Central memory CD8-positive, alpha-beta T cell (primary cell): ENCODE measurements at regions not wholly inside any gene's neighbourhood (a gene's known extent, or its start where the extent isn't known, plus 50 kb on each side); places are given as distances from the start of the nearest gene placed in this dataset.

ENCODE experiments used
- ATAC-seq: fragments of 150-1000 bp; cut with Tn5 transposase; replicated peaks from 2 replicates; pipeline ENCODE4 v1.10.0; 2022; ENCODE audit warnings: mild to moderate bottlenecking, moderate FRiP score, moderate number of reproducible peaks; ENCODE audit not compliant: poor library complexity, severe bottlenecking; ENCODE audit errors: extremely low read depth
- DNase-seq, 2 donors: peaks; one replicate each; pipeline ENCODE4 v3.0.0; 2021; ENCODE audit warnings: low spot score in 2 of 2
- H3K27ac Mint-ChIP-seq: one replicate; pipeline ENCODE4 v1.8.0; 2022; ENCODE audit warnings: low read depth, mild to moderate bottlenecking, moderate library complexity, mixed read lengths
- H3K27me3 Mint-ChIP-seq: one replicate; pipeline ENCODE4 v1.8.0; 2022; ENCODE audit warnings: mixed read lengths
- H3K36me3 Mint-ChIP-seq: one replicate; pipeline ENCODE4 v1.8.0; 2022; ENCODE audit warnings: mild to moderate bottlenecking, moderate library complexity, mixed read lengths; ENCODE audit not compliant: insufficient read depth
- H3K4me1 Mint-ChIP-seq: one replicate; pipeline ENCODE4 v1.8.0; 2022; ENCODE audit warnings: mixed read lengths
- H3K4me3 Mint-ChIP-seq: one replicate; pipeline ENCODE4 v1.8.0; 2022; ENCODE audit warnings: mild to moderate bottlenecking, moderate library complexity, mixed read lengths
- H3K9me3 Mint-ChIP-seq: one replicate; pipeline ENCODE4 v1.8.0; 2022; ENCODE audit warnings: mixed read lengths

GRCh38 chr19:32257326-32258073, 87.9 kb upstream of the ZNF507 start:
- no peaks in the 10 kb centered on the region for H3K4me1 Mint-ChIP-seq
- H3K27ac Mint-ChIP-seq: no peak overlapping the region
- H3K4me3 Mint-ChIP-seq: no peak overlapping the region
- no peaks in the 10 kb centered on the region for H3K36me3 Mint-ChIP-seq
- DNase-seq: no peak
- no peak for ATAC-seq
- no peaks in the 10 kb centered on the region for H3K9me3 Mint-ChIP-seq
- H3K27me3 Mint-ChIP-seq: peaks cover 71% of the 10 kb centered on the region

- Mint-ChIP-seq H3K27ac (no peak overlapping the region), H3K4me1 (no peaks in the 10 kb centered on the region), H3K4me3 (no peak overlapping the region), H3K36me3 (no peaks in the 10 kb centered on the region), H3K9me3 (no peaks in the 10 kb centered on the region), H3K27me3 (peaks cover 64% of the 10 kb centered on the region)
- DNase-seq (no peak), ATAC-seq (no peak)
Observed at GRCh38 chr19:32258167-32258566, 87.2 kb upstream of the ZNF507 start.

DNA sequence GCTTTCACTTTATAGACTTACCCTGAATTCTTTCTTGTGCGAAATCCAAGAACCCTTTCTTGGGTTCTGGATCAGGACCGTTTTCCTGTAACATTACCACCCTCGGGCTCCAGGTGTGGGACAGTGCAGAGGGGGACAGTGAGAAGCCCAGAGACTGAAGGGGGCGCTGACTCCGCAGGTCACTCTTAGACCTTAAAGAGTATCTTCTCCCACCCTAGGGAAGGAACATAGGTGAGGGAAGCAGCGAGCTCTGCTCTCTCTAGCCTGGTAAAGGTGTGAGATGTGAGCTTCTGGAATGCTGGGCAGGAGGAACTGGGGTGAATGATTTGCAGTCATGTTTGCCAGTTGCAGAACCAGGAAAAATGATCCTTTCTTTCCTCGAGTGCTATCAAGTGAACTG, 80.8 kb upstream of the ZNF507 start:
- no peaks in the 10 kb centered on the region for H3K36me3 Mint-ChIP-seq
- DNase-seq: no peak
- ATAC-seq: no peak
- H3K27me3 Mint-ChIP-seq: peaks cover 39% of the 10 kb centered on the region
- no peak overlapping the region for H3K27ac Mint-ChIP-seq
- no peaks in the 10 kb centered on the region for H3K9me3 Mint-ChIP-seq
- no peaks in the 10 kb centered on the region for H3K4me1 Mint-ChIP-seq
- H3K4me3 Mint-ChIP-seq: no peak overlapping the region

GRCh38 chr19:32265995-32266394, 79.4 kb upstream of the ZNF507 start:
- DNase-seq: no peak
- no peaks in the 10 kb centered on the region for H3K9me3 Mint-ChIP-seq
- H3K4me1 Mint-ChIP-seq: no peaks in the 10 kb centered on the region
- H3K36me3 Mint-ChIP-seq: no peaks in the 10 kb centered on the region
- no peak overlapping the region for H3K4me3 Mint-ChIP-seq
- no peak overlapping the region for H3K27ac Mint-ChIP-seq
- no peak for ATAC-seq
- H3K27me3 Mint-ChIP-seq: peaks cover 43% of the 10 kb centered on the region

DNA sequence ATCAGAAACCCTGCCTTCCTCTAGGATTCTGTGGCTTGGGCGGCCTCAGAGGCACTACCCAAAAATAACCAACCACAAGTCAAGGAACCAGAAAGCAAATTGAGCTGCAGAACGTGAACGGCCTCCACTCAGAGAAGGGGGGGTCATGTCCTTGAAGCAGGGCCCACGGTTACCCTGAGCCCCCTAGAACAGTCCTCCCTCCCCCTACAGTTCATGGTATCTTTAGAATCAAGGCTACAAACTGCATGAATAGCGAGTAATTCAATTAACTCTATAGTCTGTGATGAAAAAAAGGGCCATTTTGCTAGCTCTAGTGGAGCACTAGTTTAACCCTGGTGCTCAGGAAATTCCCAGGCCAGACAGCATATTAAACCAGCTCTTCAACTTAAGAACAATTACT, 79.0 kb upstream of the ZNF507 start:
- Mint-ChIP-seq H3K4me3 (no peak overlapping the region), H3K27ac (no peak overlapping the region), H3K9me3 (no peaks in the 10 kb centered on the region), H3K36me3 (no peaks in the 10 kb centered on the region), H3K4me1 (no peaks in the 10 kb centered on the region), H3K27me3 (peaks cover 47% of the 10 kb centered on the region)
- DNase-seq (no peak), ATAC-seq (no peak)

GRCh38 chr19:32268381-32268780, 77.0 kb upstream of the ZNF507 start:
- H3K9me3 Mint-ChIP-seq: peaks cover 1% of the 10 kb centered on the region
- H3K4me1 Mint-ChIP-seq: no peaks in the 10 kb centered on the region
- ATAC-seq (no peak), DNase-seq (no peak)
- H3K27ac Mint-ChIP-seq: no peak overlapping the region
- no peaks in the 10 kb centered on the region for H3K36me3 Mint-ChIP-seq
- no peak overlapping the region for H3K4me3 Mint-ChIP-seq
- H3K27me3 Mint-ChIP-seq: peaks cover 67% of the 10 kb centered on the region

- ATAC-seq (no peak), DNase-seq (no peak)
- no peaks in the 10 kb centered on the region for H3K36me3 Mint-ChIP-seq
- H3K27me3 Mint-ChIP-seq: peaks cover 77% of the 10 kb centered on the region
- H3K4me3 Mint-ChIP-seq: no peak overlapping the region
- no peak overlapping the region for H3K27ac Mint-ChIP-seq
- no peaks in the 10 kb centered on the region for H3K4me1 Mint-ChIP-seq
- peaks cover 5% of the 10 kb centered on the region for H3K9me3 Mint-ChIP-seq
Observed at GRCh38 chr19:32269831-32270230, 75.6 kb upstream of the ZNF507 start.

DNA sequence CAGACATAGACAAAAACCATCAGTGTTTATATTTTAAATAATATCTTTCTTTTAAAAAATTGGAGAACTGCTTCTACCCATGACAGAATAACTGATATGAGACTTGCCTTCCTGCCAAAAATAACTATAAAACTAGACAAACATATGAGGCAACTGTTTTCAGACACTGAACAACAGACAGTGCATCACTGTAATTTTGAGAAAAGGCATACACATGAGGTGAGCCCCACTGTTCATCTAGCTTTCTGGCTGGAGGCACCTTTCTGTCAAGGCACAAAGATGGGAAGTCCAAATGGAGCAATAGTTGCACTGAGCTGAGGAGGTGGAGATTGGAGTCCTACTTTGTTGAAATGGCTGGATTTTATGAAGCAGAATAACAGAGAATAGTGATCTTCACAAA, 71.9 kb upstream of the ZNF507 start:
- Mint-ChIP-seq H3K4me1 (no peaks in the 10 kb centered on the region), H3K27ac (no peak overlapping the region), H3K36me3 (no peaks in the 10 kb centered on the region), H3K9me3 (peaks cover 5% of the 10 kb centered on the region), H3K27me3 (peaks cover 84% of the 10 kb centered on the region), H3K4me3 (no peak overlapping the region)
- no peak for ATAC-seq
- DNase-seq: no peak

- Mint-ChIP-seq H3K9me3 (no peaks in the 10 kb centered on the region), H3K36me3 (peaks cover 2% of the 10 kb centered on the region), H3K4me3 (no peak overlapping the region), H3K27me3 (peaks cover 56% of the 10 kb centered on the region), H3K4me1 (no peaks in the 10 kb centered on the region), H3K27ac (no peak overlapping the region)
- DNase-seq (no peak), ATAC-seq (no peak)
Observed at GRCh38 chr19:32287086-32287485, 58.3 kb upstream of the ZNF507 start.

- Mint-ChIP-seq H3K27me3 (peaks cover 61% of the 10 kb centered on the region), H3K36me3 (peaks cover 2% of the 10 kb centered on the region), H3K4me1 (no peaks in the 10 kb centered on the region), H3K9me3 (no peaks in the 10 kb centered on the region), H3K27ac (no peak overlapping the region), H3K4me3 (no peak overlapping the region)
- DNase-seq (no peak), ATAC-seq (no peak)
Observed at GRCh38 chr19:32287811-32288227, 57.6 kb upstream of the ZNF507 start.

DNA sequence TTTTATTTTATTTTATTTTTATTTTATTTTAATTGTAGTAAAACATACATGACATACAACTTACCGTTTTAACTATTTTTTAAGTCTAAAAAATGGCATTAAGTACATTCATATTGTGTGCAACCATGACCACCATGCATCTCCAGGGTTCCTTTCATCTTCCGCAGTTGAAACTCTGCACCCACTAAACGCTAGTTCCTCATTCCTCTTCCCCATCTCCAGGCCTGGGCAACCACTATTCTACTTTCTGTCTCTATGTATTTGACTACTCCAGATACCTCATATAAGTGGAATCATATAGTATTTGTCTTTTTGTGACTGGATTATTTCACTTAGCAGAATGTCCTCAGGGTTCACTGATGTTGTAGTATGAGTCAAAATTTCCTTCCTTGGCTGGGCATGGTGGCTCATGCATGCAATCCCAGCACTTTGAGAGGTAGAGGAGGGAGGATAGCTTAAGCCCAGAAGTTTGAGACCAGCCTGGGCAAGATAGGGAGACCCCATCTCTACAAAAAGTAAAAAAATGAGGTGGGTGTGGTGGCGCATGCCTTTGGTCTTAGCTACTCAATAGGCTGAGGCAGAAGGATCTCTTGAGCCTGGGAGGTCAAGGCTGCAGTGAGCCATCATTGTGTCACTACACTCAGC, 55.7 kb upstream of the ZNF507 start:
- DNase-seq (no peak), ATAC-seq (no peak)
- Mint-ChIP-seq H3K9me3 (no peaks in the 10 kb centered on the region), H3K27me3 (peaks cover 45% of the 10 kb centered on the region), H3K36me3 (peaks cover 2% of the 10 kb centered on the region), H3K4me1 (no peaks in the 10 kb centered on the region), H3K27ac (no peak overlapping the region), H3K4me3 (no peak overlapping the region)

DNA sequence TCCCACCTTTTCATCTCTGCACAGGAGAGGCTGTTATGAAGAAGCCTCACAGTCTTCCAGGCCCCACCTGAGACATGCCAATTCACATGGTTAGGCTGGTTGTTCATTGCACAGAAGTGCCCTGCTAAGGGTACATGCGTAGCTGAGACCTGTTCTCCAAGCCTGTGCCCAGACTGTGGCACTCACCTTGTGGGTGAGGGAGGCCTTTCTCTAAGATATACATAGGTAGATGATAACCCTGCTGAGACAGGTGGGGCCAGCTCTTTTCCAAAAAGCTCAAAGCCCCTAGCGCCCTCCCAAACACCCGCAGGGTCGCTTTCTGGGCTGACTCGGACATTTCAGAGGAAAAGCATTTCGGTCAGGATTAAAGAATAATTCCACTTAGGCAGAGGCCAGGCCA, 53.5 kb upstream of the ZNF507 start:
- Mint-ChIP-seq H3K4me3 (no peak overlapping the region), H3K9me3 (no peaks in the 10 kb centered on the region), H3K4me1 (no peaks in the 10 kb centered on the region), H3K27ac (no peak overlapping the region), H3K27me3 (peaks cover 23% of the 10 kb centered on the region), H3K36me3 (peaks cover under 1% of the 10 kb centered on the region)
- no peak for ATAC-seq
- no peak for DNase-seq

DNA sequence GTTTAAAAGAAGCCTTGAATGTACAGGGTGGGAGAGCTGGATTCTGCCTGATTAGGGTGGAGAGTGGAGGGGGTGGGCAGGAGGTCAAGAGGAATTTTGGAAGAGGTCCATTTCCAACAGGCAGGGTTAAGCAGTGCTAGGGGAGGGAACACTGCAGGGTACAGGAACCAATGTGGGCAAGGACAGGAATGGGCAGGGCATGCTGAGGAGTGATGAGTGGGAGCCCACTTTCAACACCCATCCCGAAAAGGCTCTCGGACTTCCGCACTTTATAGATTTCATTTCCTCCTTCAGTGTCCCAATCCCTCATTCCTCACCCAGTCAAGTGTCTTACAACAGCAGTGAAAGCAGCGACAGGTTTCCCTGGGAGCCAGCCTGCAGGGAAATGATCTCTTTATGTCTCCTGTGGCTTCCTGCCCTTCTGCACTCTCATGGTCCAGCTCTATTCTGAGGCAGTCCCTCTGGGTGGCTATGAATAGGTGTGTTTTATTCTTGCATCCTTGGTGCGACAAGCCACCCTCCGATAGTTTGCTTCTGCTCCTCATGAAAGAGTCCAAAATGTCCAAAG, 50.5 kb upstream of the ZNF507 start:
- H3K36me3 Mint-ChIP-seq: no peaks in the 10 kb centered on the region
- H3K27me3 Mint-ChIP-seq: peaks cover 22% of the 10 kb centered on the region
- H3K4me1 Mint-ChIP-seq: no peaks in the 10 kb centered on the region
- no peak overlapping the region for H3K27ac Mint-ChIP-seq
- H3K4me3 Mint-ChIP-seq: no peak overlapping the region
- no peaks in the 10 kb centered on the region for H3K9me3 Mint-ChIP-seq
- no peak for DNase-seq
- no peak for ATAC-seq
